HG03565 (cell line): ENCODE measurements at regions not wholly inside any gene's neighbourhood (a gene's known extent, or its start where the extent isn't known, plus 50 kb on each side); places are given as distances from the start of the nearest gene placed in this dataset.

ENCODE experiments used
- ATAC-seq: cut with Tn5 transposase; IDR thresholded peaks from one replicate; pipeline ENCODE4 v1.9.1; 2021; ENCODE audit warnings: mild to moderate bottlenecking, moderate library complexity; ENCODE audit not compliant: unreplicated experiment

DNA sequence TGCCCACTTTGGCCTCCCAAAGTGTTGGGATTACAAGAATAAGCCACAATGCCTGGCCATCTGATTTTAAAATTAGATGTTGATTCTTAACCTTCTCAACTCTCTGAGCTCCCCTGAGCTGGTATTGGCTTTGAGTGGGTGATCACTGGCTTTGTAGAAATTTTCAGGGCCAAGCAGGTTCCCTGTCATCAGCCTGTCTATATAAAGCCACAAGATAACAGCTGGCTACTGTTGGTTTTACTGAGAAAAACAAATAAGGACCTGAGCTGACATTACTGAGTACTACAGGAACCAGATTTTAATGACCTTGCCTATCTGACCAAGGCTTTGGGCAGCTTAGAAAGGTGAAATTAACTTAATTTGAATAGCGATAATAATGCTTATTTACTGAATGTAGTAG is 153.6 kb downstream of the MSX2 start:
- ATAC-seq, result no peak

DNA sequence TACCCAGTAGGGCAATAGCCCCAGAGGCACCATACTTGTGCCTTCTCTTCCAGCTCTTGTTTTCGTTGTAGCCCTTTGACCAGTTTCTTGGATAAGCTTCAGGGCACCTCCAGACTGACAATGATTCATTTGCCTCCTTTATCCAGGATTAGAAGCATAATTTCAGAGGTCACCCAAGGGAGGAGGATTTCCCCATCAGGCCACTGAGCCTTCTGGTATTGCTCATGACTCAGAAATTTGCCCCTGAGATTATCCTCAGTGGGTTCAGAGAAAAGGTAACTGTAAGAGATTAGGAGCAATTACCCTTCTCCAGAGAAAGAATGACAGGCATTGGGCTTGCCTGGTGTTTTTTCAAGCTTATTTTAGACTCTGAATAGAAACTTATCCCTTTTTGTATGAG is 147.9 kb downstream of the MSX2 start:
- ATAC-seq, result no peak

DNA sequence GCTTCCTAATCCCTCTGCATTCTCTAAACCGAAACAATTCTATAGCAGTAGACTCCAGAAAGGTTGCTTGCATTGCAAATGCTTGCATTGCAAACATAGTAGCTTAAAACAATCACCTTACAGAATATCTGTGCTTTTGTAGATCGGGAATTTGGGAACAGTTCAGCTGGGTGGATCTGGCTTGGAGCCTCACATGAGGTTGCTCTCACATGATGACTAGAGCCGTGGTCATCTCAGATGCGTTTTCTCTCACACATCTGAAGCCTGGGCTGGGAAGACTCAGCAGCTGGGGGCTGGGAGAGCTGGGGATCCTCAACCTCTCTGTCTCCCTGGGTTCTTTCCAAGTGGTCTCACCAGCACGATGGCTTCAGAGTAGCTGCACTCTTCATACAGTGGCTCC is 127.8 kb downstream of the MSX2 start:
- ATAC-seq, result no peak

DNA sequence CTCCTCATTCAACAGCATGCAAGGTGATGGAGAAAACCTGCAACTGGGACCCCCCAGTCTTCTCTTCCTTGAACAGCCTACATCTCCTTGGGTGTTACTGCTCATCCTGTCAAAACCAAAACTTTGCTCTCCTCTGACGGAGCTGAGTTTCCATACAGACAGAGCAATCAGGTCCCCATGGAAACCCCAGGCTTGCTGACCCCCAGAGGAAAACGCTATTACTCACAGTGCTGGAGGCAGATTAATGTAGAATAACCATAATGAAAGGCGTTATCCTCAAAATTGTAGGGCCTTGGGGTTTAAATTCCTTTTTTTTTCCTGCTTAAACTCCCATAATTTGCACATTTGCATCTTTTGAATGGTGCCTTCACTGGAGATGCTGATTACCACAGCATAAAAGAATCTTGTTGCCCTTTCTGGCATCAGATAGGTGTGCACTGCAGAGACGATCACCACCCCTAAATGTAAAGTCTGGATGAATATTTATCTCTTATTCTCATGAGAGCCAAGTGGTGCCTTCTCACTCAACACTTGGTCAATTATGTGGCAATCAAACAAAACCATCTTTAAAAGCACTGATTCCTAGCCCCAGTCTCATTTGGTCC is 126.3 kb downstream of the MSX2 start:
- ATAC-seq, result no peak

DNA sequence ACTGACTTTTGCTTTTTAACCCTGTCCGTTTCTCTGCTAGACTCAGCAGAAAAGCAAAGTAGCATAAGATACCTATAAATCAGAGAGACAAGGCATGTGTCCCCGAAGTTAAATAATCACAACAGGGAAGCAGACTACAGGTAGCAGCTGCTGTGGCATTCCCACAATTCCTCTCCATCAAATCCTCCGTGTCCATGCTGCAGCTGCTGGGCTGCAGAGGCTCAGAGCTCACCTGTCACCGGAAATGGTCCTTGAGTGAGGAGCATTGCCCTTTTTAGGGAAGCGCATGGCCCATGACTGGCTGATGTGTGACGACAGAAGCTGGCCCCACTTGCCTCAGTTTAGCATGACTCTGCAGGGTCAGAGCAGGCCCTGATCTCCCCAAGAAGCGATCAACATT is 125.0 kb downstream of the MSX2 start:
- ATAC-seq, result no peak

DNA sequence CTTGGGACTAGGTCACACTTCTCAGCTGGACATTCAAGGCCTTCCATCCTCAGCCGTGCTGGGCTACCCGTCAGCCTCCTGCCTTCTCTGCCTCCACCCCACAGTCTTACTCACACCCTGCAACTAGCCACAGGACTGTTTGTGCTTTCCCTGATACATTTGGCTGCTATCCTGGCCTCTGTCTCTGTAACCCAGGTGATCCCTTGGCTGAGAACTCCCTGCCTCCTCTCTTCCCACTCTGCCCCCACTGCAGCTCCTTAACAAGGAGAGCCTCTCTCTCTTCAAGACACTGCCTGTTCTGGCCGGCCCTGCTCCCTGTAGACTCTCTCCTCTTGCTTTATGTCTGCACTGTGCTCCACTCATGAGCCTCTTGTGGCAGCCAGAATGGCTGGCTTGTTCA is 120.6 kb downstream of the MSX2 start:
- ATAC-seq, result no peak

DNA sequence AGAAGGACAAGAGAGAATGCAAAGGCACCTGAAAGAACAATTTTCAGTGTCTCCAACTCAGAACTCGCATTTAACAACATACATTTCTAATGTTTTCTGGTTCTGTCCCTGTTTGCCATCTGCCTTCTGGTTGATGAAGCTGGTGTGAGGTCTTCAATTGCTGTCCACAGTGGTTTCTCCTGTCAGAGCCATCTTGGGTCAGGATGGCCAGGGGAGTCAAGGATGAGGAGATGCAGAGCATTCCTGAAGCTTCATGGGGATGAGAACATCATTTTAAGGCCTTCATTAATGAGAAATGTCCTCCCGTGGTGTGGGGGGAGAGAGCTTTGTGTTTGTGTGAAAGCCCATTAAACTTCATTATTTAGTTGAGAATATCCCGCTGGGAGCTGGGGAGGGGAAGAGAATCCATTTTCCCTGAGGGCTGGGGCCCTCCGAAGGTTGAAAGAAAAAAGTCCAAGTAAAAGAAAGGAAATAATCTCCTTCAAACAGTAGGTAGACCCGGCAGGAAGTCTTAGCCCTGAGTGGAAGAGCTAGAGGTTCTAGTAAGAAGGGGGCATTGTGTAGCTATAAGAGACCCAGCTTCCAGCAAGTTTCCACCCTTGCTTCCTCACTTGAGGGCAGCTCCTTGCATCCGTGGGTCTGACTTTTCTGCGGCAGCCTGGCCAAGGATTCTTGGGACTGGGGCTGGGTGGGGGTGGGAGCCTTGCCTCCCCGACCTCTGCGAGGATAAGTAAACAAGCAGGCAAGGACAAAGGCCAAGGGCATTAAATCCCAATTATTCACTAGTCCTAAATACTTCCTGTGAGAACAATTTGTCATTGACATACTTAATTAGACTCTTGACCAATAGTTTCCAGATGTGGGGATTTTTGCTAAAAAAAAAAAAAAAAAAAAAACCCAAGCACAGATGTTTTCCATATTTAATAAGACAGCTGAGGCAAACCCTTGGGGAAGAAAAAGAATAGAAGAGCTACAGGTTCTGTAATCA is 119.2 kb downstream of the MSX2 start:
- ATAC-seq, result no peak

DNA sequence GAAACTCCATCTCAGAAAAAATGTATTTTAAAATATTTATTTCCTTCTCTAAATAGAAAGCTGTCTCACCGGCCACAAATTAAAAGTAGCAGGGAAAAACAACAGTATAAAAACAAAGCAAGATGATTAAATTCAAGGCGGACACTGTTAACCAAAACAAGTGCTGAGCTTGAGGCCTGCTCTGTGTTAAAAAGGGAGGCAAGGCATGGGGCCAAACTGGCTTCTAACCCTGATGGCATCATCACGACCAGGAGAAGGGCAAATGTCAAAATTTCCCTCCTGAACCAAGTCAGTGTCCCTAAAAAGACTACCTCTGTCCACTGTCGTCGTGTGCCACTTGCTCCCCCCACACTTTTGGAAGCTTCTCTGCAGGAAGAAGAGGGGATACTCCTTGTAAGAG is 116.1 kb downstream of the MSX2 start:
- no peak for ATAC-seq

DNA sequence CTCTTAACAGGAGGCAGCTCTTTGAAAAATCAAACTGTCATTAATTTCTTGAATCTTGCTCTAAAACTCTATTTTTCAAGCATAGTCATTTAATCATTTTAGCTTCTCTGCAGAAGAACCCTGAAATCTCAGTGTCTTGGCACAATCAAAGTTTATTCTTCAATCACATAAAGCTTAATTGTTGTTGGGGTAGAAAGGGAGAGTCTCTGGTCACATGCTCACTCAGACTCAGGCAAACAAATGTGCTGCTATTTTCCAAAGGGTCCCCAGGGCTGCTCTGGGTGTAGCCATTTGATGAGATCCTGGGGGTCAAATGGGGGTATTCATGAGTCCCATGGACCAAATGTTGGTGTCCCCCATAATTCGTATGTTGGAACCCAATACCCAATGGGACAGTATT is 114.8 kb downstream of the MSX2 start:
- no peak for ATAC-seq

DNA sequence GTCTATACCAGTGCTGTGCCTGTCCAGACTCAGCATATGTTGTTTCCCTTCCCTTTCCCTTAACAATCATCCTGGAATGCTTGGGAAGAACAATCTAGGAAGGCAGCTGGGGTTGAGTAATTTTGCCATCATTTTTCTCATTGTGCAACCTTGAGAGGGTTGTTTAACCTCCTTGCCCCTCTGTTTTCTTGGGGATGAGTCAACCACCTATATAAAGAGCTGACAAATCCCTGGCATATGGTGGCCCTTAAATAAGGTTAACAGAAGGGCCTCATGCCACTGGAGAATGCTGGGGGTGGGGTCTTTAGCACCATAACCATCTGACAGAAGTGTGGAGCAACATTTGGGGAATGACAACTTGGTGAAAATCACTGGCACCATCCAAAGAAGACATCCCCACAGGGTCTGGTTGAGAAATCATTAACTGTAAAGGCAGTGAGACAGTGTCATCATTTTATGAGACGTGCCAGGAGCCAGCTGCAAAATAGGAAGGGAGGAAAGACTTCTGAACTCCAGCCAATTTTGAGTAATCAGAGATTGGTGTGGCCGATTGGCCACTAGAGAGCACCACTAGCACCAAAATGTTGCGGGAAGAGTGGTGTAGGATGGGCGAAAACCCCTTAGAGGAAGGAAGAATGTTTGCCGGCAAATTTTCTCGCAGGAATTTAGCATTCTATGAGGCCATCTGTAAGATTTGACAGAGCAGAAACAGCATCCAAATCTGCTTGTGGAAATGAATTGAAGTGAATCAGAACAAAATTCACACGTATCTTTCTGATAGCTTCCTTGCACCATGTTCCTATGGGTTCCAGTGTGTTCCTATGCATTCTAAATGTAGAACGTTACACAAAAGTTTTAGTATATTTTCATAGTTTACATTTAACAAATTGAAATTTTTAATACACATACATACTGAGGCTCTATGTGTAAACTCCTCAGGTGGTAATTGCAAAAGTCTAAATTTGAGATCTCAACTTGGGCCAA is 113.8 kb downstream of the MSX2 start:
- no peak for ATAC-seq

DNA sequence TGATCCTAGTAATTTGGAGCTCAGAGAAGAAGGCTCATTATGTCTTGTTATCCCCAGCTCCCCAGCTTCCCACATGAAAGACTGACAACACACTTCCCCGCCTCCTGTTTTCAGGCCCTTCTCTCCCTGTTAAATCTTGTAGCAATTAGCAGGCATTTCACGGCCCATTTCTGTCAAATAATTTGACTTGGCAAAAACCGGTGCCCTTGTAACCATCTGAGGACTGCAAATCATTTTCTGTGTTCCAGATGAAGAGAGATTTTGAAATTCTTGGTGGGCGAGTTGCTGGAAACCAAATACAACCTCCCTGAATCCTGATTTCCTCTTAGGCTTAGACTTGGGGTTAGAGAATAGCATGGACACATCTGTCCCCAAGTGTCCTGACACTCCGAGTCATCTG is 109.7 kb downstream of the MSX2 start:
- no peak for ATAC-seq

DNA sequence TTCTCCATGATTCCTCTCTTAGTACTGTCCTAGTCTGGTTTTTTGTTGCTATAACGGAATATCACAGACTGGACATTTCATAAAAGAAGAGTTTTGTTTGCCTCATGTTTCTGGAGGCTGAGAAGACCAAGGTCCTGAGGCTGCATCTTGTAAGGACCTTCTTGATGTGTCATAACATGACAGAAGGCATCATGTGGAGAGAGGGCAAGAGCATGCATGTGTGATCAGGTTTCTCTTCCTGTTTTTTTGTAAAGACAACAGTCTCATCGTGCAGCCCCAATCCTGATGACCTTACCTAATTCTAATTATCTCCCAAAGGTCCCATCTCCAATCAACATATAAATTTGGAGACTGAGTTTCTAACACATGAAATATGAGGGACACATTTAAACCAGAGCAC is 108.4 kb downstream of the MSX2 start:
- peak; percentile 49 for ATAC-seq

DNA sequence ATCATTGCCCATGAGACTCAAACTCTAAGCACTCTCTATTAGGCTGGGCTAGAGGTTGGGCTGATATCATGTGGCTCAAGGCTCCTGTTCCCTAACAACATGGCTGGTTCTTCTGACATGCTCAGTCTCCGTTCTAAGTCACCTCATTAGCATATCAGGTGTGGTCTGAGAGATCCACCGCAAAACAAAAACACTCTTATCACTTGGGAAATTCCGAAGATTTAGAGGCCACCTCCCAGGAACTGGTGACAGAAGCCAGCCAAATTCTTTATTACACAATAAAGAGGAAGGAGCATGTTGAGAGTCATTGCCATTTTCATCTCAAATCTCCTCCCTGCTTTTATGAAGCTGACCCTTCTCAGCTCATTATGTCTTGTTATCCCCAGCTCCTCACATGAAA is 107.6 kb downstream of the MSX2 start:
- ATAC-seq, result no peak

DNA sequence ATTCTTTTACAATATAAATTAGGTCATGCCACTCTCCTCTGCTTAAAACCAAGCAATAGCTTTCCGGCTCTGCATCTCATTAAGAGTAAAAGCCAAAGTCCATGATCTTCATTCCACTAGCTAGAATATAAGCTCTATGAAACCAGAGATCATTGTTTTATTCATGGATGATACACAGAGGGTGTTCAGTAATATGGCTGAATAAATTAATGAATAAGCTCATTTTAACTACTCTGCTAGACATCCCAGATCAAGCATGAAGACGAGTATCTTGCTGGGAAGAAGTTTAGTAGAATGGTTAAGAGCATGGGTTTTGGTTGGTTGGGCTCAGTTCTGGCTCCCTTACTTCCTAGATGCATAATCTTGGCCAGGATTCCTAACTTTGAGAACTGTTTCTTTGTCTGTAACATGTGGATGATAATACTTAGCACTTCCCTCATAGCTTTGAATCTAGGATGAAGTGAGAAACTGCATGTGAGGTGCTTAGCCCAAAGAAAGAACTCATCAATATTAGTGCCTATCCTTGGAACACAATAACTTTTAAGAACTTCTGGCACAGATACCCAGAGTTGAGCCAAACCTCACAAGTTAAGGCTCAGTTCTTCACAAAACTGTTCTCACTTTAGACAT is 106.8 kb downstream of the MSX2 start:
- no peak for ATAC-seq

DNA sequence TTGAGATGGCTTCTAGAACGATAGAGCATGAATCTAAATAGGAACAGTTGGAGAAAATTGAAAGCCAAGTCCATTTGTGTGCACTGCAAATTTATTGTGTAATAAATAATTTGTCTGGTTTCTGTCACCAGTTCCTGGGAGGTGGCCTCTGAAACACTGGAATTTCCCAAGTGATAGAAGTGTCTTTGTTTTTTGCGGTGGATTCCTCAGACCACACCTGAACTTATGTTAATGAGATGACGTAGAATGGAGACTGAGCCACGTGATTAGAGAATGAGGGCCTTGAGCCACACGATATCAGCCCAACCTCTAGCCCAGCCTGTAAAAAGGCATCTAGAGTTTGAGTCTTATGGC is 105.1 kb downstream of the MSX2 start:
- ATAC-seq, result no peak

DNA sequence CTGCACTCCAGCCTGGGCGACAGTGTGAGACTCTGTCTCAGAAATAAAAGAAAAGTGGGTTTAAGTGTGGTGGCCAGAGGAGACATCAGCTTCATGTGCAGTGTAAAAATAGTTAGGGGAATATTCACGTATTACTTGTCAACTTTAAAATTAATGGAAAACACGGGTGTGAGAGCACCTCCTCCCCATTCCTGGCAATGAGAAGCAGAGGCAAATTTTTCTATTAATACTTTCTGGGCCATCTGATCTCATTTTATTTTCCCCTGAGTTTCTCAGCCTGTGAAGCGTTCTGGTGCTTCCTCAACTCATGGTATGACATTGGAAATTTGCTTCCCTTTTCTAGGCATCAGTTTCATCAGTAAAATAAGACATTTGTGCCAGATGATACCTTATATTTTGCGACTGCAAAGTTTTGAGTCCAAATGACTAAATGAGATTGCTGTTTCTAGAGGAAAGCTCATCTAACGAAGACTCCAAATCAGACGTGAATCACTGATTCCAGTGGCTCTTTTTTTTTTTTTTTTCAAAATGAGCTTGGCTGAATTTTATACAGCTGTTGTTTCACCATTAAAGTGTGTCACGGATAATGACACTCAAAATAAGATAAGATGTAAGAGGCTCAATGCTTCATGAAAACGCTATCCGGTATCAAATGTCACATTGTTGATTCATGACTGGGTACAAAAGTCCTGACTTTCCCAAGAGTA is 104.6 kb downstream of the MSX2 start:
- ATAC-seq, result no peak

DNA sequence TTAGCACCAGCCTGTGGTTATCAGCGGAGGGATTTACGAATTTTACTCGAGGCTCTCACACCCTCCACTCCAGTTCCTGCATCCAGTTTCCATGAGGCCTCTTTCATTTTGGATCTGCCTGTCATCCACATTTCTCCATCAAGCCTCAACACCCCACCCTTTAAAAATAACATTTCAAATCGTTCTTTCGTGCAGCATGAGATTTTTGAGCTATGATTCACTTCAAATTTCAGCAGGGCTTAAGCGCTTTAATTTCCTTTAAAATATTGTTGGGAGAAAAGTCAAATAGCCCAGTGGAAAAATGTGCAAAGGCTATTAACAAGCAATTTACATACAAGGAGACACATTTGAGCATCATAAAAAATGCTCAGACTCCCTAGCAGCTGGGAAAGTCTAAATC is 103.2 kb downstream of the MSX2 start:
- ATAC-seq, result no peak

DNA sequence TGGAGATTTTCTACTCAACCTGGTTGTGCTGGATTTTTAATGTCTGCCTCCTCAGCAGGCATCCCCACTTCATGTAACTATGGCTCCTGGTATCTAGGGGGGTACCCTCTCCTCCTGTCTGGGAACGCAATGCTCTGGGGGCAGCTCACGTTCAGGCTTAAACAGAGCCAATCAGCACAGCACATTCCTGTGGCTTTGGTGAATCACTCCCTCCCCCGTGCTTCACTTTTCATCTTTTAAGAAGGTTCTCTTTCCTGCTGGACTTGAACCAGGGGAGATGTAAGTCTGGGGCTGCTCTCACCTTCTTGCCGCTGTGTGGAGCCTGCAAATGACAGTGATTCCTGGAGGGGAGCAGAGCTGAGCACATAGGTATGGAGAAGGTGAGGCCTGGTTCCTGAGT is 101.2 kb downstream of the MSX2 start:
- ATAC-seq, result no peak

DNA sequence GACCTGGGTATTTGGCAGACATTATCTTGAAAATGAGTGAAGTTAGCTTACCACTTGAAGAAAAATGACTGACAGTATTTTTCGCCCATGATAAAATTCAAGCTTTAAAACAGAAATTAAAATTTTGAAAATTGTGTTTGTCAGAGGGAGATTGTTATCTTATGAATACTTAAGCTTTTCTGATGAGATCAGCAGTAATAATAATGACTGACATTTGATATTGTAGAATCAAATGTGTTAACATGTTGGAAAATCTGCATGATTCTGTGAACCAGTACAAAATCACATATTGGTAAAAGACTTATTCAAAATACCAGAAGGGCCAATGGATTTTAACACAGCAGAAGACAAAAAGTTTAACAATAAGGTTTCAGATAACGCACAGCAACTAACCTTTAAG is 94.0 kb downstream of the MSX2 start:
- no peak for ATAC-seq

DNA sequence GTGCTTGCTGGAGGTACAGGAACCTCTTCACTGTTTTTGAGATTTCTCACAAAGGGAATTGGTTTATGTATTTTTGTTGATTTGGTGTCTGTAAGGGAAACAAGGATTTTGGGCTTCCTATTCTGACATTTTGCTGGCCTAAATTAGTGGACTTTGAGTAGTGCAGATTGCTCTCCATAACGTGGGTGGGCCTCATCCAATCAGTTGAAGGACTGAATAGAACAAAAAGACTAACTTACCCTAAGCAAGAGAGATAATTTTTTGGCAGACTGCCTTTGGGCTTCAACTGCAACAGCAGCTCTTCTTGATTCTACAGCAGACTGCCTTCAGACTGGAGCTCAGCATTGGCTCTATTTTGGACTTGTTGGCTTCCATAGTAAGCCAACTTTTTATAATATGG is 93.2 kb downstream of the MSX2 start:
- ATAC-seq, result no peak
